ENCODE measurements at regions not wholly inside any gene's neighbourhood (a gene's known extent, or its start where the extent isn't known, plus 50 kb on each side); places are given as distances from the start of the nearest gene placed in this dataset.

GRCh38 chr11:27770576-27770975 lies 70.3 kb upstream of the BDNF start:
- TF ChIP-seq CTCF (conservative IDR thresholded peaks at IDR 0.05 in 1 of 2, IDR thresholded peaks at IDR 0.05 in 1 of 2; ENCODE audit: extremely low read depth in 1 of 2, insufficient read depth in 1 of 2, low read depth in 1 of 2, low read length in 2 of 2) (no peak), EZH2 (IDR thresholded peaks at IDR 0.05; ENCODE audit: borderline replicate concordance, low read length) (no peak)
